ENCODE measurements at regions not wholly inside any gene's neighbourhood (a gene's known extent, or its start where the extent isn't known, plus 50 kb on each side); places are given as distances from the start of the nearest gene placed in this dataset.

DNA sequence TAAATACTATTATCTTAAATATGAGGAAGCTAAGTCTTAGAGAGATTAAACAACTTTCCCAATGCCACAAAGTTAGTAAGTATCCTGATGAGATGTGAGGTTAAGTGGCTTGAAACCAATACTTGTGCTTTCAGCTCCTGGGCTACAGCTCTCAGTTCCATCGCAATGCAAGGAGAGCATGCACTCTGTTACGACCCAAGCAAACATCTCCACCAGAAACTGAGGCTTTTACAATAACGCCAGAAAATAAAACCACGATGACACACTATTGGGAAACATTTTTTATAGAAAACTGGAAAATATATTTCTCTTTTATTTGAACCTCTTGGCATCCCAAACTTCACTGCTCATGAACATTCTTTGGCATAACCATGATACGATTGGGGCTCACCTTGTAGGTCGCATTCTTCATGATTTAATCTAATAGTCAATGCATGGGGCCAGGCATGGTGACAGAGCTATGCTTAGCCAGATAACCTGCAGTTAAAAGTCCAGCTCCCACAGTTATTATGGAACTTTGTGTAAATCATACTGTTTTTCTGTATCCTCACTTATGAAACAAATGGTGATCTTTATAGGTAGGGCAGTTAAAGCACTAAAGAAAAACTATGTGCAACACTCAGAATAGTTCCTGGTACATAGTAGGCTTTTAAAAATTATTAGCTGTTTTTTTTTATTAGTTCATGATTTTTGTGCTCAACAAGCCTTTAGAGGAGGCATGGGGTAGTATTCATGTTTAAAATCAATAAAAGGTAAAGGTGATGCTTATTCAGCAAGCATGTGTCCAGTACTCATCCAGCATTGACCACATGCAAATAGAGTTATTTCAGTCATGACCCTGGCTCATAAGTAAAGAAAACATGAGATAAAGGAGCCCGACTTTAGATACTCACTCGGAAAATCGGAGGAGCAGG, 238.3 kb upstream of the TRIB2 start:
- no peak overlapping the region for H3K4me3 ChIP-seq (ENCODE audit: control insufficient read depth in 2 of 3, extremely low read depth in 1 of 3, insufficient read depth in 2 of 3, low read depth in 1 of 3, low read length in 3 of 3)
- no peaks in the 10 kb centered on the region for H3K79me2 ChIP-seq (ENCODE audit: control insufficient read depth, insufficient read depth, low read length)
- H3K27me3 ChIP-seq (ENCODE audit: control insufficient read depth, extremely low read depth, insufficient read depth, low read length), result no peaks in the 10 kb centered on the region
- no peaks in the 10 kb centered on the region for H3K36me3 ChIP-seq (ENCODE audit: control insufficient read depth in 2 of 2, extremely low read depth in 1 of 2, insufficient read depth in 2 of 2, low read length in 2 of 2)
- no peaks in the 10 kb centered on the region for H3K9me1 ChIP-seq (ENCODE audit: control insufficient read depth, extremely low read depth, insufficient read depth, low read length)
- DNase-seq (ENCODE audit: low read depth, low spot score) (no peak), FAIRE-seq (no peak)
- TF ChIP-seq EZH2 (IDR thresholded peaks at IDR 0.05; ENCODE audit: low read length), result no peak
- TF ChIP-seq, protein P1, sequence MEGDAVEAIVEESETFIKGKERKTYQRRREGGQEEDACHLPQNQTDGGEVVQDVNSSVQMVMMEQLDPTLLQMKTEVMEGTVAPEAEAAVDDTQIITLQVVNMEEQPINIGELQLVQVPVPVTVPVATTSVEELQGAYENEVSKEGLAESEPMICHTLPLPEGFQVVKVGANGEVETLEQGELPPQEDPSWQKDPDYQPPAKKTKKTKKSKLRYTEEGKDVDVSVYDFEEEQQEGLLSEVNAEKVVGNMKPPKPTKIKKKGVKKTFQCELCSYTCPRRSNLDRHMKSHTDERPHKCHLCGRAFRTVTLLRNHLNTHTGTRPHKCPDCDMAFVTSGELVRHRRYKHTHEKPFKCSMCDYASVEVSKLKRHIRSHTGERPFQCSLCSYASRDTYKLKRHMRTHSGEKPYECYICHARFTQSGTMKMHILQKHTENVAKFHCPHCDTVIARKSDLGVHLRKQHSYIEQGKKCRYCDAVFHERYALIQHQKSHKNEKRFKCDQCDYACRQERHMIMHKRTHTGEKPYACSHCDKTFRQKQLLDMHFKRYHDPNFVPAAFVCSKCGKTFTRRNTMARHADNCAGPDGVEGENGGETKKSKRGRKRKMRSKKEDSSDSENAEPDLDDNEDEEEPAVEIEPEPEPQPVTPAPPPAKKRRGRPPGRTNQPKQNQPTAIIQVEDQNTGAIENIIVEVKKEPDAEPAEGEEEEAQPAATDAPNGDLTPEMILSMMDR (optimal IDR thresholded peaks at IDR 0.05 in 1 of 3, IDR thresholded peaks at IDR 0.05 in 1 of 3, conservative IDR thresholded peaks at IDR 0.05 in 1 of 3; ENCODE audit: extremely low read depth in 1 of 3, insufficient read depth in 2 of 3, low read length in 3 of 3), result no peak
- H2AFZ ChIP-seq (ENCODE audit: control insufficient read depth, low read length), result no peak overlapping the region
- H3K4me1 ChIP-seq (ENCODE audit: control insufficient read depth, extremely low read depth, insufficient read depth, low read length), result no peaks in the 10 kb centered on the region
- no peaks in the 10 kb centered on the region for H4K20me1 ChIP-seq (ENCODE audit: control insufficient read depth, extremely low read depth, insufficient read depth, low read length)
- no peaks in the 10 kb centered on the region for H3K9me3 ChIP-seq (ENCODE audit: control insufficient read depth, low read depth, low read length)
- H3K9ac ChIP-seq (ENCODE audit: control insufficient read depth, extremely low read depth, insufficient read depth, low read length), result no peak overlapping the region
- dilution Hi-C loops (cut with MboI; ENCODE audit: extremely low pct_ligation_motif_present, low sequenced_read_pairs), result no loop called here
- no peak overlapping the region for H3K4me2 ChIP-seq (ENCODE audit: control insufficient read depth, extremely low read depth, insufficient read depth, low read depth, low read length)
- H3K27ac ChIP-seq (ENCODE audit: control insufficient read depth, insufficient read depth, low read length), result no peak overlapping the region

DNA sequence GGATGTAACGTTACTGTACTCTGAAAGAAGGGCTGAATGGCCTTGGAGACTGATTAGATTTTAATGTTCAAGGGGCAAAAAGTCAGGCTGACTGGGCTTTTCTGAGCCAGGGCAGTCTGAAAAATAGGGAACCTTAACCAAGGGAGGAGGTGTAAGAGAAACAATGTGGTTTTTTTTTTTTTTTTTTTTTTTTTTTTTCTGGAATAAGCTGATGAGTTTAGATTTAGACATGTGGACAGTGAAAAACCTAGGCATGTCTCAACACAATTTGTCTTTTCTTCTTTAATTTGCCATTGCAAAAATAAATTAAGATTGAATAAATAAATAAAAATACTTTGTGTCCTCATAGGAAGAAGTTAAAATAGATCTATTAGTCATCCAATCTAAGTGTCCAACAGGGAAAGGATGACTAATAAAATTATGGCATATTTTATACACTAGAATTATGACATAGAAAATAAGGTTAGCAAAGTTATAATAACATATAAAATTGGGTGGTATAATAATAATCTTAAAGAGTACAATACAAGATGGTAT, 237.6 kb upstream of the TRIB2 start:
- no peak overlapping the region for H3K9ac ChIP-seq (ENCODE audit: control insufficient read depth, extremely low read depth, insufficient read depth, low read length)
- TF ChIP-seq, protein P1 (optimal IDR thresholded peaks at IDR 0.05 in 1 of 3, IDR thresholded peaks at IDR 0.05 in 1 of 3, conservative IDR thresholded peaks at IDR 0.05 in 1 of 3; ENCODE audit: extremely low read depth in 1 of 3, insufficient read depth in 2 of 3, low read length in 3 of 3), result no peak
- no peak for TF ChIP-seq EZH2 (IDR thresholded peaks at IDR 0.05; ENCODE audit: low read length)
- dilution Hi-C loops (cut with MboI; ENCODE audit: extremely low pct_ligation_motif_present, low sequenced_read_pairs), result no loop called here
- H3K27ac ChIP-seq (ENCODE audit: control insufficient read depth, insufficient read depth, low read length), result no peak overlapping the region
- no peaks in the 10 kb centered on the region for H3K4me1 ChIP-seq (ENCODE audit: control insufficient read depth, extremely low read depth, insufficient read depth, low read length)
- no peaks in the 10 kb centered on the region for H4K20me1 ChIP-seq (ENCODE audit: control insufficient read depth, extremely low read depth, insufficient read depth, low read length)
- no peaks in the 10 kb centered on the region for H3K79me2 ChIP-seq (ENCODE audit: control insufficient read depth, insufficient read depth, low read length)
- no peak overlapping the region for H3K4me3 ChIP-seq (ENCODE audit: control insufficient read depth in 2 of 3, extremely low read depth in 1 of 3, insufficient read depth in 2 of 3, low read depth in 1 of 3, low read length in 3 of 3)
- no peaks in the 10 kb centered on the region for H3K36me3 ChIP-seq (ENCODE audit: control insufficient read depth in 2 of 2, extremely low read depth in 1 of 2, insufficient read depth in 2 of 2, low read length in 2 of 2)
- no peaks in the 10 kb centered on the region for H3K9me3 ChIP-seq (ENCODE audit: control insufficient read depth, low read depth, low read length)
- H3K9me1 ChIP-seq (ENCODE audit: control insufficient read depth, extremely low read depth, insufficient read depth, low read length), result no peaks in the 10 kb centered on the region
- no peak overlapping the region for H3K4me2 ChIP-seq (ENCODE audit: control insufficient read depth, extremely low read depth, insufficient read depth, low read depth, low read length)
- H2AFZ ChIP-seq (ENCODE audit: control insufficient read depth, low read length), result no peak overlapping the region
- FAIRE-seq, result no peak
- DNase-seq (ENCODE audit: low read depth, low spot score), result no peak
- no peaks in the 10 kb centered on the region for H3K27me3 ChIP-seq (ENCODE audit: control insufficient read depth, extremely low read depth, insufficient read depth, low read length)
